Astrocyte of the cerebellum (primary cell): ENCODE measurements at regions not wholly inside any gene's neighbourhood (a gene's known extent, or its start where the extent isn't known, plus 50 kb on each side); places are given as distances from the start of the nearest gene placed in this dataset.

Source experiments
- DNase-seq: peaks from one replicate; pipeline ENCODE4 v3.0.0-alpha.2; 2011; ENCODE audit warnings: low read depth
- H3K4me3 ChIP-seq: 2 replicates; pipeline ENCODE4 v1.5.1; 2011; ENCODE audit warnings: mild to moderate bottlenecking, low read depth, low read length, moderate library complexity
- CTCF ChIP-seq: IDR thresholded peaks from 2 replicates; pipeline ENCODE4 v1.5.1; 2012; ENCODE audit warnings: low read length, low read depth, moderate library complexity, mild to moderate bottlenecking; ENCODE audit errors: missing control alignments
- in situ Hi-C: cut with HindIII; loops from 2 replicates; pipeline ENCODE4 v1.10.0; 2017; ENCODE audit warnings: low sequenced_read_pairs

DNA sequence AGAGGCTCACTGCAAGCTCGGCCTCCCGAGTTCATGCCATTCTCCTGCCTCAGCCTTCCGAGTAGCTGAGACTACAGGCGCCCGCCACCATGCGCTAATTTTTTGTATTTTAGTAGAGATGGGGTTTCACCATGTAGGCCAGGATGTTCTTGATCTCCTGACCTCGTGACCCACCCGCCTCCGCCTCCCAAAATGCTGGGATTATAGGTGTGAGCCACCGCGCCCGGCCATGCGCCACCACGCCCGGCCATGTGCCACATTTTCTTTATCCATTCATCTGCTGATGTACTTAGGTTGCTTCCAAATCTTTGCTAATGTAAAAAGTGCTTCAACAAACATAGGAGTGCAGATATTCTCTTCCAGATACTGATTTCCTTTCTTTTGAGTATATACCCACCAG is 408.6 kb downstream of the CAAP1 start:
- H3K4me3 ChIP-seq, result no peak overlapping the region
- in situ Hi-C loops, result no loop called here
- no peak for TF ChIP-seq CTCF
- no peak for DNase-seq

- TF ChIP-seq CTCF, result no peak
- in situ Hi-C loops, result no loop called here
- no peak for DNase-seq
- no peak overlapping the region for H3K4me3 ChIP-seq
These were observed 414.6 kb downstream of the CAAP1 start for GRCh38 chr9:26477963-26478362.

- no peak for TF ChIP-seq CTCF
- no peak for DNase-seq
- H3K4me3 ChIP-seq, result no peak overlapping the region
- in situ Hi-C loops, result no loop called here
These were observed 421.3 kb downstream of the CAAP1 start for GRCh38 chr9:26471261-26471660.

DNA sequence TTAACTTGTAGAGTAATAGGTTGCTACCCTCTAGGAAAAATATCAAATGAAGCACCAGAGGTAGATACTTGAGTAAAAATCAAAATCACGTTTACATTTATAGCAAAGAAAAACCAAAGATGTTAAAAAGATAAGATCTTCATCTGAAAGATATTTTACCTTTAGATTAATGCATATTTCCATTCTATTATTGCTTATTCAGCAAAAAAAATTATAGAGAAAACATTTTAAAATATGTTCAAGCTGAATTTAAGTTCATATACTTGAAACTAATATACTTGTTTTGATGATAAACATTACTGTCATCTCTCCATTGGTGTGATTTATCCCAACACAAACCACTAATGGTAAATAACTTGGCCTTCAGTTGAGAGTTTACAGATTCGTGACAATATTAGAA is 422.3 kb downstream of the CAAP1 start:
- no peak overlapping the region for H3K4me3 ChIP-seq
- no peak for DNase-seq
- in situ Hi-C loops, result no loop called here
- no peak for TF ChIP-seq CTCF

- no peak for DNase-seq
- TF ChIP-seq CTCF, result no peak
- no peak overlapping the region for H3K4me3 ChIP-seq
- in situ Hi-C loops, result no loop called here
These were observed 428.8 kb downstream of the CAAP1 start for GRCh38 chr9:26463837-26464236.

GRCh38 chr9:26462751-26463150 is 429.9 kb downstream of the CAAP1 start:
- in situ Hi-C loops, result no loop called here
- no peak for DNase-seq
- no peak overlapping the region for H3K4me3 ChIP-seq
- no peak for TF ChIP-seq CTCF

DNA sequence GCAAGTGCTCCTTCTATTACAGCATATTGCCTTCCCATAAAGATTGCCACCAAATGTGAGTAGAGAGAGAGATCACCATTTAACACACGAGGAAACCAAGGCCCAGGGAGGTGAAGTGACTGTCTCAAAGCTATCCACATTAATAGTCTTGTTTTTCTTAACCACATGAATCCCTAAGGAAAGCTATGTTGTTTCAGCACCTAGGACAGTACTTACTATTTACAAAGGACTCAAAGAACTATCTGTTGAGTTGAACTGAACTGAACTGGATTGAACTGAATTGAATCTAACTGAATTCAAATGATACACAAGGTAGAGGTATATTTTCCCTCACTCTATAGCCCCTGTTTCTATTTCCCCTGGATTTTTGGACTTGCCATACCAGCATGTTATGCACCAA is 430.4 kb downstream of the CAAP1 start:
- in situ Hi-C loops, result no loop called here
- DNase-seq, result no peak
- H3K4me3 ChIP-seq, result no peak overlapping the region
- TF ChIP-seq CTCF, result no peak
